Vagina (tissue), 2 donors: ENCODE measurements at regions not wholly inside any gene's neighbourhood (a gene's known extent, or its start where the extent isn't known, plus 50 kb on each side); places are given as distances from the start of the nearest gene placed in this dataset.

Experiments
- POLR2A ChIP-seq, 2 donors: fragments of 450-650 bp; IDR thresholded peaks; one replicate each; pipeline ENCODE4 v1.6.1; 2017; ENCODE audit warnings: antibody characterized with exemption in 2 of 2, mild to moderate bottlenecking in 2 of 2, moderate library complexity in 2 of 2
- TF ChIP-seq, protein P1 (sequence below), 3 experiments: fragments of 450-650 bp in 2 of 3; fragments of 200-600 bp in 1 of 3; sonication (generic) in 1 of 3; IDR thresholded peaks; one replicate each; pipeline ENCODE4 v1.5.1; 2017 to 2019; ENCODE audit warnings: antibody characterized with exemption in 3 of 3, mild to moderate bottlenecking in 2 of 3, moderate library complexity in 2 of 3

DNA sequence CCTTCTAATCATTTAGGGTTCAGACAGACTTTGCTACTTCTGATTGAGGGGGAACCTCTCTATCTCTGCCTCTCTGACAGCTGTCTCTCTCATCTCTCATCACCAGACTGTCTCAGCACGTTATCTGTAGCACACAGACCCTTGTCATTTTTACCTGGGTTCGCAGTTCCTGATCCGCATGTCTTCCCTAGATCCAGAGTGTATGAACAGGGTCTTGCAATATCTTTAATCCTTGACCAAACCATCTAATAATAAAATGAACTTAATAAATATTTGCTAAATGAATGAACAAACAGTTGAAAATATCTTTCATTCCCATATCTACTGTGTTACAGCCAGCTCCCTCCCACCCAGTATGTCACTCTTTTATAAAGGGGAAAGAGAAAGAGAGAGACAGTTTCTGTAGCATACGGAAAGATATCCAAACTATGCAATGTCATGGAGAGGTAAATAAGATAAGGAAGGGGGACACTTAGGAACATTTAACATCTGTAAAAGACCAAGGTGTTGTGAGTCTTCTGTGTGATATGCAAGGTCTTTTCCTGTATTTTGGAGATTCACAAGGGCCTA lies 507.6 kb downstream of the SUCLG1 start:
- TF ChIP-seq, protein P1, sequence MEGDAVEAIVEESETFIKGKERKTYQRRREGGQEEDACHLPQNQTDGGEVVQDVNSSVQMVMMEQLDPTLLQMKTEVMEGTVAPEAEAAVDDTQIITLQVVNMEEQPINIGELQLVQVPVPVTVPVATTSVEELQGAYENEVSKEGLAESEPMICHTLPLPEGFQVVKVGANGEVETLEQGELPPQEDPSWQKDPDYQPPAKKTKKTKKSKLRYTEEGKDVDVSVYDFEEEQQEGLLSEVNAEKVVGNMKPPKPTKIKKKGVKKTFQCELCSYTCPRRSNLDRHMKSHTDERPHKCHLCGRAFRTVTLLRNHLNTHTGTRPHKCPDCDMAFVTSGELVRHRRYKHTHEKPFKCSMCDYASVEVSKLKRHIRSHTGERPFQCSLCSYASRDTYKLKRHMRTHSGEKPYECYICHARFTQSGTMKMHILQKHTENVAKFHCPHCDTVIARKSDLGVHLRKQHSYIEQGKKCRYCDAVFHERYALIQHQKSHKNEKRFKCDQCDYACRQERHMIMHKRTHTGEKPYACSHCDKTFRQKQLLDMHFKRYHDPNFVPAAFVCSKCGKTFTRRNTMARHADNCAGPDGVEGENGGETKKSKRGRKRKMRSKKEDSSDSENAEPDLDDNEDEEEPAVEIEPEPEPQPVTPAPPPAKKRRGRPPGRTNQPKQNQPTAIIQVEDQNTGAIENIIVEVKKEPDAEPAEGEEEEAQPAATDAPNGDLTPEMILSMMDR (IDR thresholded peaks at IDR 0.05) = no peak
- TF ChIP-seq POLR2A (IDR thresholded peaks at IDR 0.05) = no peak
